Endothelial cell of umbilical vein (primary cell): ENCODE measurements at regions not wholly inside any gene's neighbourhood (a gene's known extent, or its start where the extent isn't known, plus 50 kb on each side); places are given as distances from the start of the nearest gene placed in this dataset.

Experiments
- BruUV-seq: library from RNA; stranded (reverse); fragments of 400-500 nt; replicated peaks from 2 replicates; lab custom pipeline; 2021; lab: Mats Ljungman, UMichigan
- CTCF ChIA-PET: fragments of 300-600, 350-600 bp; sonication (Branson Sonifier 250); formaldehyde crosslinking; loops from one replicate; lab custom pipeline; 2021; ENCODE audit warnings: antibody characterized with exemption, inconsistent platforms; lab: Charles Lee
- POLR2A ChIA-PET: fragments of 300-600, 350-600 bp; sonication (Branson Sonifier 250); formaldehyde crosslinking; loops from one replicate; lab custom pipeline; 2021; ENCODE audit warnings: antibody characterized with exemption, inconsistent platforms; lab: Charles Lee
- DNase-seq: peaks from one replicate; pipeline ENCODE4 v3.0.0-alpha.2; 2011; ENCODE audit warnings: low read depth, low spot score
- FAIRE-seq: peaks from 2 replicates; lab custom pipeline; 2011; peaks lifted over from hg19 to GRCh38; lab: Jason Lieb, UNC
- H2AFZ ChIP-seq: 2 replicates; pipeline ENCODE4 v1.6.0; 2012; ENCODE audit warnings: low read depth, low read length, control low read depth, inconsistent platforms
- H3K27ac ChIP-seq: 2 replicates; pipeline ENCODE4 v1.5.1; 2011; ENCODE audit warnings: low read depth, mild to moderate bottlenecking, control low read depth, low read length, moderate library complexity; ENCODE audit not compliant: insufficient read depth
- H3K27me3 ChIP-seq, 2 experiments: 2 replicates each; pipeline versions ENCODE4 v1.6.0 to v1.6.1; 2011; ENCODE audit warnings: low read length in 2 of 2, mixed read lengths in 1 of 2; ENCODE audit not compliant: control insufficient read depth in 2 of 2, insufficient read depth in 2 of 2
- H3K36me3 ChIP-seq, 2 experiments: 2 replicates in 1 of 2; 3 replicates in 1 of 2; pipeline ENCODE4 v1.5.1; 2011; ENCODE audit warnings: low read length in 2 of 2, mild to moderate bottlenecking in 1 of 2, moderate library complexity in 1 of 2; ENCODE audit not compliant: control insufficient read depth in 2 of 2, insufficient read depth in 2 of 2; ENCODE audit errors: extremely low read depth in 1 of 2
- H3K4me1 ChIP-seq: 3 replicates; pipeline ENCODE4 v1.5.1; 2011; ENCODE audit warnings: mild to moderate bottlenecking, low read length; ENCODE audit not compliant: control insufficient read depth, insufficient read depth; ENCODE audit errors: extremely low read depth
- H3K4me2 ChIP-seq: 2 replicates; pipeline ENCODE4 v1.6.1; 2011; ENCODE audit warnings: low read length, control low read depth, mixed read lengths; ENCODE audit not compliant: insufficient read depth
- H3K4me3 ChIP-seq, 3 experiments: fragments of 200-600 bp in 1 of 3; sonication (generic), shearing (Covaris generic) in 1 of 3; replicated peaks in 1 of 3; 2 replicates each; pipeline ENCODE4 v1.5.1; 2011 to 2016; ENCODE audit warnings: control low read depth in 3 of 3, low read length in 3 of 3, mild to moderate bottlenecking in 2 of 3, inconsistent platforms in 1 of 3, low read depth in 1 of 3, moderate library complexity in 1 of 3; ENCODE audit not compliant: insufficient read depth in 1 of 3
- H3K79me2 ChIP-seq: 2 replicates; pipeline ENCODE4 v1.6.0; 2012; ENCODE audit warnings: low read length, inconsistent platforms; ENCODE audit not compliant: control insufficient read depth, insufficient read depth
- H3K9ac ChIP-seq: replicated peaks from 2 replicates; pipeline ENCODE3; 2011; ENCODE audit warnings: low read length, control low read depth; ENCODE audit not compliant: insufficient read depth; ENCODE audit errors: extremely low read depth
- H3K9me1 ChIP-seq: replicated peaks from 3 replicates; pipeline ENCODE4 v1.6.0; 2011; ENCODE audit warnings: mild to moderate bottlenecking, low read length; ENCODE audit not compliant: control insufficient read depth, insufficient read depth; ENCODE audit errors: extremely low read depth
- H3K9me3 ChIP-seq: replicated peaks from 2 replicates; pipeline ENCODE4 v1.5.1; 2012; ENCODE audit warnings: low read length, inconsistent platforms; ENCODE audit not compliant: control insufficient read depth, insufficient read depth
- H4K20me1 ChIP-seq: replicated peaks from 2 replicates; pipeline ENCODE3; 2011; ENCODE audit warnings: mild to moderate bottlenecking, low read length; ENCODE audit not compliant: control insufficient read depth, insufficient read depth; ENCODE audit errors: extremely low read depth
- EZH2 ChIP-seq: IDR thresholded peaks from 2 replicates; pipeline ENCODE4 v1.6.1; 2012; ENCODE audit warnings: borderline replicate concordance, low read depth, mild to moderate bottlenecking, moderate library complexity, low read length, inconsistent platforms; ENCODE audit not compliant: severe bottlenecking
- FOS ChIP-seq: IDR thresholded peaks from 2 replicates; pipeline ENCODE4 v1.6.1; 2011; ENCODE audit warnings: mild to moderate bottlenecking, low read length, moderate library complexity, borderline replicate concordance; ENCODE audit not compliant: insufficient read depth
- GATA2 ChIP-seq: IDR thresholded peaks from 2 replicates; pipeline ENCODE4 v1.7.0; 2011; ENCODE audit warnings: low read depth, mild to moderate bottlenecking, moderate library complexity, mixed read lengths, low read length; ENCODE audit not compliant: insufficient read length, insufficient read depth
- JUN ChIP-seq: IDR thresholded peaks from 2 replicates; pipeline ENCODE4 v1.6.1; 2011; ENCODE audit warnings: borderline replicate concordance, low read depth; ENCODE audit not compliant: insufficient read length, insufficient read depth
- MYC ChIP-seq: IDR thresholded peaks from one replicate; pipeline ENCODE4 v1.6.1; 2011; ENCODE audit warnings: mild to moderate bottlenecking, low read depth, low read length
- POLR2A ChIP-seq: IDR thresholded peaks from 2 replicates; pipeline ENCODE4 v1.6.1; 2012; ENCODE audit warnings: low read depth, mild to moderate bottlenecking, control low read depth, low read length
- POLR2AphosphoS5 ChIP-seq: IDR thresholded peaks from 2 replicates; pipeline ENCODE4 v1.6.1; 2012; ENCODE audit warnings: low read depth, mild to moderate bottlenecking, control low read depth, low read length, moderate library complexity; ENCODE audit not compliant: insufficient read depth
- dilution Hi-C: fragments of 300-500 bp; cut with MboI; formaldehyde crosslinking; loops from one replicate; pipeline ENCODE4 v1.15.0; 2019; ENCODE audit warnings: low sequenced_read_pairs; ENCODE audit not compliant: extremely low pct_ligation_motif_present
- intact Hi-C: fragments of 100-400 bp; cut with micrococcal nuclease; formaldehyde crosslinking; loops from one replicate; pipeline ENCODE4 v1.10.0; 2022
- TF ChIP-seq, protein P1 (sequence below), 2 donors: IDR thresholded peaks; 1 replicate in 1 of 2; 2 replicates in 1 of 2; pipeline ENCODE4 v1.5.1; 2011; ENCODE audit warnings: low read length in 2 of 2, mild to moderate bottlenecking in 2 of 2, moderate library complexity in 2 of 2, control low read depth in 1 of 2, inconsistent platforms in 1 of 2, low read depth in 1 of 2; ENCODE audit not compliant: insufficient read depth in 1 of 2; ENCODE audit errors: extremely low read depth in 1 of 2
- TF ChIP-seq, protein P2 (sequence below): IDR thresholded peaks from 2 replicates; pipeline ENCODE4 v1.6.1; 2011; ENCODE audit not compliant: insufficient read depth, insufficient read length

DNA sequence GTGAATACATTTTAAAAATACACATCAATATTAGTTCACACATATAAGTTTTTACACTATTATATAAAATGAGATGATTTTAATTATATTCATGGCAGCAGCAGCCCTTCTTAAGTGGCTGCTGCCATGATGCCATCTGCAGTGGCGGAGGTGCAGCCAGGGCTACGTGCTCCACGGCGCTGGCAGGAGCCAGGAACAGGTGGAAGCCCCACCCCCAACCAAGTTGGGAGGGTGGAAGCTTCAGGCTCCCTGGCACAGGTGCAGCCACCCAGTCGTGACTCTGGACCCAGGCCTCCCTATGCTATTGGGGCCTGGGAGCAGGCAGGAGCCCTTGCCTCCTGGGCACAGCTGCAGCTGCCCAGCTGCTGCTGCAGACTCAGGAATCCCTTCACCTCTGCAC, 646.9 kb upstream of the PCDH9 start:
- Histone ChIP-seq H4K20me1 (no peaks in the 10 kb centered on the region), H2AFZ (no peak overlapping the region), H3K4me2 (no peak overlapping the region), H3K36me3 (no peaks in the 10 kb centered on the region), H3K4me1 (no peaks in the 10 kb centered on the region), H3K9me3 (peaks cover 2% of the 10 kb centered on the region), H3K4me3 (no peak overlapping the region), H3K79me2 (no peaks in the 10 kb centered on the region), H3K9ac (no peak overlapping the region), H3K27me3 (no peaks in the 10 kb centered on the region), H3K9me1 (no peaks in the 10 kb centered on the region), H3K27ac (no peak overlapping the region)
- TF ChIP-seq, protein P1, sequence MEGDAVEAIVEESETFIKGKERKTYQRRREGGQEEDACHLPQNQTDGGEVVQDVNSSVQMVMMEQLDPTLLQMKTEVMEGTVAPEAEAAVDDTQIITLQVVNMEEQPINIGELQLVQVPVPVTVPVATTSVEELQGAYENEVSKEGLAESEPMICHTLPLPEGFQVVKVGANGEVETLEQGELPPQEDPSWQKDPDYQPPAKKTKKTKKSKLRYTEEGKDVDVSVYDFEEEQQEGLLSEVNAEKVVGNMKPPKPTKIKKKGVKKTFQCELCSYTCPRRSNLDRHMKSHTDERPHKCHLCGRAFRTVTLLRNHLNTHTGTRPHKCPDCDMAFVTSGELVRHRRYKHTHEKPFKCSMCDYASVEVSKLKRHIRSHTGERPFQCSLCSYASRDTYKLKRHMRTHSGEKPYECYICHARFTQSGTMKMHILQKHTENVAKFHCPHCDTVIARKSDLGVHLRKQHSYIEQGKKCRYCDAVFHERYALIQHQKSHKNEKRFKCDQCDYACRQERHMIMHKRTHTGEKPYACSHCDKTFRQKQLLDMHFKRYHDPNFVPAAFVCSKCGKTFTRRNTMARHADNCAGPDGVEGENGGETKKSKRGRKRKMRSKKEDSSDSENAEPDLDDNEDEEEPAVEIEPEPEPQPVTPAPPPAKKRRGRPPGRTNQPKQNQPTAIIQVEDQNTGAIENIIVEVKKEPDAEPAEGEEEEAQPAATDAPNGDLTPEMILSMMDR (IDR thresholded peaks at IDR 0.05; ENCODE audit: extremely low read depth in 1 of 2, insufficient read depth in 1 of 2, low read depth in 1 of 2, low read length in 2 of 2): no peak
- TF ChIP-seq, protein P2, sequence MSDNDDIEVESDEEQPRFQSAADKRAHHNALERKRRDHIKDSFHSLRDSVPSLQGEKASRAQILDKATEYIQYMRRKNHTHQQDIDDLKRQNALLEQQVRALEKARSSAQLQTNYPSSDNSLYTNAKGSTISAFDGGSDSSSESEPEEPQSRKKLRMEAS: no peak
- TF ChIP-seq GATA2 (no peak), FOS (no peak), EZH2 (no peak), MYC (no peak), JUN (no peak), POLR2A (no peak), POLR2AphosphoS5 (no peak)
- dilution Hi-C loops (no loop called here), intact Hi-C loops (no loop called here)
- FAIRE-seq: no peak
- DNase-seq: no peak
- CTCF ChIA-PET: no interaction called here
- POLR2A ChIA-PET: no interaction called here
- BruUV-seq: no TSS peak
